K562 (cell line): ENCODE measurements at regions not wholly inside any gene's neighbourhood (a gene's known extent, or its start where the extent isn't known, plus 50 kb on each side); places are given as distances from the start of the nearest gene placed in this dataset.

Experiments
- ATAC-seq: fragments of 200-7000 bp; cut with Tn5 transposase; 3 replicates; pipeline ENCODE4 v1.9.1; 2020; ENCODE audit warnings: moderate library complexity
- BruUV-seq: library from RNA; stranded (reverse); fragments of 400-500 nt; replicated peaks from 2 replicates; lab custom pipeline; 2021; lab: Mats Ljungman, UMichigan
- CTCF ChIA-PET: fragments of 300-600 bp; formaldehyde crosslinking; extraction: SDS; loops from one replicate; lab custom pipeline; 2021; ENCODE audit warnings: low intra/inter-chr PET ratio; lab: Yijun Ruan, JAX
- POLR2A ChIA-PET: fragments of 300-600, 350-650 bp; sonication (Branson Sonifier 250); formaldehyde crosslinking; extraction: SDS; loops from one replicate; lab custom pipeline; 2021; ENCODE audit warnings: antibody characterized with exemption, inconsistent platforms; lab: Yijun Ruan, JAX
- DNase-seq, 4 experiments: peaks; one replicate each; pipeline versions ENCODE4 v3.0.0 to v3.0.0-alpha.2; 2011 to 2018; ENCODE audit warnings: low spot score in 3 of 4, mixed read lengths in 3 of 4; ENCODE audit errors: extremely low read depth in 1 of 4
- FAIRE-seq: peaks from 2 replicates; lab custom pipeline; 2011; peaks lifted over from hg19 to GRCh38; lab: Jason Lieb, UNC
- H2AFZ ChIP-seq: 2 replicates; pipeline ENCODE4 v1.6.0; 2011; ENCODE audit warnings: low read depth, low read length, control low read depth, inconsistent platforms
- H3K27ac ChIP-seq: fragments of 200-600 bp; 3 replicates; pipeline ENCODE4 v1.8.0; 2011; ENCODE audit warnings: low read depth, mild to moderate bottlenecking, control low read depth, inconsistent platforms, low read length, moderate library complexity, mixed read lengths; ENCODE audit errors: extremely low read depth
- H3K27me3 ChIP-seq, 2 experiments: fragments of 300-600 bp in 1 of 2; 2 replicates in 1 of 2; 3 replicates in 1 of 2; pipeline versions ENCODE4 v1.6.0 to v1.8.0; 2011; ENCODE audit warnings: inconsistent platforms in 2 of 2, low read length in 2 of 2, mild to moderate bottlenecking in 1 of 2, mixed read lengths in 1 of 2, moderate library complexity in 1 of 2; ENCODE audit not compliant: control insufficient read depth in 2 of 2, insufficient read depth in 2 of 2
- H3K36me3 ChIP-seq: fragments of 300-600 bp; 3 replicates; pipeline ENCODE4 v1.8.0; 2011; ENCODE audit warnings: mild to moderate bottlenecking, low read length, inconsistent platforms; ENCODE audit not compliant: control insufficient read depth, insufficient read depth
- H3K4me1 ChIP-seq, 2 experiments: fragments of 200-600 bp in 1 of 2; replicated peaks in 1 of 2; 2 replicates in 1 of 2; 3 replicates in 1 of 2; pipeline versions ENCODE4 v1.5.1 to v1.8.0; 2011; ENCODE audit warnings: inconsistent platforms in 2 of 2, low read length in 2 of 2, mild to moderate bottlenecking in 1 of 2, mixed read lengths in 1 of 2, moderate library complexity in 1 of 2; ENCODE audit not compliant: control insufficient read depth in 2 of 2, insufficient read depth in 2 of 2
- H3K4me2 ChIP-seq: 2 replicates; pipeline ENCODE4 v1.6.1; 2011; ENCODE audit warnings: low read length, control low read depth, inconsistent platforms, mixed read lengths; ENCODE audit not compliant: insufficient read depth
- H3K4me3 ChIP-seq: fragments of 200-600 bp; sonication (generic), shearing (Covaris generic); 2 replicates; pipeline ENCODE4 v1.5.1; 2016; ENCODE audit warnings: control low read depth, inconsistent platforms
- H3K79me2 ChIP-seq: fragments of 200-600 bp; 3 replicates; pipeline ENCODE4 v1.8.0; 2011; ENCODE audit warnings: low read length, inconsistent platforms; ENCODE audit not compliant: control insufficient read depth, insufficient read depth
- H3K9ac ChIP-seq, 2 experiments: 2 replicates each; pipeline versions ENCODE4 v1.6.0 to v1.6.1; 2011; ENCODE audit warnings: low read depth in 2 of 2, low read length in 2 of 2, control low read depth in 1 of 2, inconsistent platforms in 1 of 2, mild to moderate bottlenecking in 1 of 2, mixed read lengths in 1 of 2; ENCODE audit not compliant: insufficient read depth in 1 of 2
- H3K9me1 ChIP-seq: one replicate; pipeline ENCODE4 v1.6.0; 2011; ENCODE audit warnings: inconsistent platforms, mild to moderate bottlenecking, low read length, moderate library complexity; ENCODE audit not compliant: control insufficient read depth, insufficient read depth
- H3K9me3 ChIP-seq: replicated peaks from 2 replicates; pipeline ENCODE4 v1.5.1; 2011; ENCODE audit warnings: low read depth, low read length, inconsistent platforms; ENCODE audit not compliant: control insufficient read depth, insufficient read depth
- H4K20me1 ChIP-seq: replicated peaks from 2 replicates; pipeline ENCODE4 v1.6.1; 2011; ENCODE audit warnings: low read length, inconsistent platforms, mixed read lengths; ENCODE audit not compliant: control insufficient read depth, insufficient read depth
- AFF4 ChIP-seq: sonication (generic); formaldehyde crosslinking; IDR thresholded peaks from 2 replicates; pipeline ENCODE4 v1.8.0; 2023; ENCODE audit warnings: mild to moderate bottlenecking, missing genetic modification reagents
- CBX1 ChIP-seq: sonication (generic); IDR thresholded peaks from 2 replicates; pipeline ENCODE4 v1.6.1; 2016; ENCODE audit warnings: antibody characterized with exemption, low read depth, mild to moderate bottlenecking
- CBX3 ChIP-seq, 2 experiments: IDR thresholded peaks; 1 replicate in 1 of 2; 2 replicates in 1 of 2; pipeline ENCODE4 v1.6.1; 2012; ENCODE audit warnings: inconsistent platforms in 2 of 2, low read length in 2 of 2, borderline replicate concordance in 1 of 2, control low read depth in 1 of 2
- CC2D1A ChIP-seq: fragments of 450-650 bp; IDR thresholded peaks from 2 replicates; pipeline ENCODE4 v1.6.1; 2017; ENCODE audit warnings: mild to moderate bottlenecking
- CHD2 ChIP-seq: IDR thresholded peaks from 2 replicates; pipeline ENCODE4 v1.6.1; 2011; ENCODE audit warnings: low read depth, low read length
- CREBBP ChIP-seq: IDR thresholded peaks from one replicate; pipeline ENCODE4 v1.6.1; 2012; ENCODE audit warnings: low read depth, mild to moderate bottlenecking, control low read depth, inconsistent platforms, low read length
- E4F1 ChIP-seq: fragments of 250-450 bp; sonication (Bioruptor Pico); IDR thresholded peaks from 2 replicates; pipeline ENCODE4 v1.5.0; 2021; ENCODE audit warnings: mild to moderate bottlenecking, borderline replicate concordance
- TBP ChIP-seq: optimal IDR thresholded peaks from 2 replicates; pipeline ENCODE3; 2011; ENCODE audit warnings: low read depth, low read length, improper control_type of control experiment
- ZNF280A ChIP-seq: fragments of 450-650 bp; IDR thresholded peaks from 2 replicates; pipeline ENCODE4 v1.6.1; 2018; ENCODE audit warnings: mild to moderate bottlenecking, low read depth; ENCODE audit not compliant: partially characterized antibody
- WGBS: fragments of 100-300 bp; shearing (Covaris generic); methylation state at CpG from one replicate; pipeline ENCODE4 v1.1.6; 2016; ENCODE audit warnings: low coverage, mixed read lengths; ENCODE audit not compliant: insufficient coverage; ENCODE audit errors: missing lambda C conversion rate; 5-methylcytosine and 5-hydroxymethylcytosine counted together
- in situ Hi-C: fragments of 300-500 bp; cut with MboI; formaldehyde crosslinking; loops from 4 replicates; pipeline ENCODE4 v1.15.0; 2018; ENCODE audit warnings: inconsistent platforms, mixed read lengths
- intact Hi-C: fragments of 100-400 bp; cut with micrococcal nuclease; formaldehyde crosslinking; loops from 2 replicates; pipeline ENCODE4 v1.14.2; 2022

- Histone ChIP-seq H3K9me1 (no peaks in the 10 kb centered on the region), H3K9me3 (0 out of 2 replicates have a peak, but pooled peaks cover 2% of the 10 kb centered on the region), H3K27me3 (no peaks in the 10 kb centered on the region), H4K20me1 (no peaks in the 10 kb centered on the region), H3K4me3 (no peak overlapping the region), H3K4me2 (no peak overlapping the region), H2AFZ (no peak overlapping the region), H3K79me2 (no peaks in the 10 kb centered on the region), H3K4me1 (no peaks in the 10 kb centered on the region), H3K27ac (no peak overlapping the region), H3K9ac (no peak overlapping the region), H3K36me3 (no peaks in the 10 kb centered on the region)
- BruUV-seq: no TSS peak
- 9% methylated on average over 3 of the region's 3 CpGs for WGBS
- ChIA-PET CTCF (no interaction called here), POLR2A (no interaction called here)
- in situ Hi-C loops (no loop called here), intact Hi-C loops (no loop called here)
- no peak for ATAC-seq
- TF ChIP-seq CBX1 (0 out of 2 replicates have a peak, but pooled peaks have one; percentile 71), CBX3 (IDR thresholded peaks at IDR 0.05; ENCODE audit: borderline replicate concordance in 1 of 2, low read length in 2 of 2) (peak in 1 of 2 experiments; percentile 72; a peak in 1 of 3 replicates), ZNF280A (peak; percentile 65), CC2D1A (no peak)
- DNase-seq: peak in 1 of 4 experiments; percentile 16
- no peak for FAIRE-seq
Observed at GRCh38 chr18:30409120-30409519, 633.4 kb downstream of the DSC3 start.

GRCh38 chr18:30406728-30407127 is 635.8 kb downstream of the DSC3 start:
- H4K20me1 ChIP-seq: no peaks in the 10 kb centered on the region
- no peaks in the 10 kb centered on the region for H3K27me3 ChIP-seq
- 6% methylated on average over 3 of the region's 3 CpGs for WGBS
- DNase-seq: no peak
- BruUV-seq: no TSS peak
- H3K4me3 ChIP-seq: no peak overlapping the region
- H3K9me3 ChIP-seq: no peaks in the 10 kb centered on the region
- H3K9ac ChIP-seq: no peak overlapping the region
- ATAC-seq: no peak
- ChIA-PET POLR2A (no interaction called here), CTCF (no interaction called here)
- no peak overlapping the region for H2AFZ ChIP-seq
- no peak overlapping the region for H3K27ac ChIP-seq
- FAIRE-seq: no peak
- H3K4me2 ChIP-seq: no peak overlapping the region
- no peaks in the 10 kb centered on the region for H3K79me2 ChIP-seq
- no peaks in the 10 kb centered on the region for H3K4me1 ChIP-seq
- H3K36me3 ChIP-seq: no peaks in the 10 kb centered on the region
- intact Hi-C loops: no loop called here
- H3K9me1 ChIP-seq: no peaks in the 10 kb centered on the region
- in situ Hi-C loops: no loop called here
- TF ChIP-seq E4F1 (CRISPR knock-in tag) (no peak), CREBBP (no peak), CHD2 (no peak), TBP (no peak), AFF4 (CRISPR knock-in tag) (no peak)
